Erythroblast (primary cell): ENCODE measurements at regions not wholly inside any gene's neighbourhood (a gene's known extent, or its start where the extent isn't known, plus 50 kb on each side); places are given as distances from the start of the nearest gene placed in this dataset.

Experiments
- GATA1 ChIP-seq: IDR thresholded peaks from 2 replicates; pipeline ENCODE4 v1.6.1; 2011; ENCODE audit warnings: low read depth, mild to moderate bottlenecking, control low read depth, low read length, moderate library complexity
- POLR2A ChIP-seq: IDR thresholded peaks from 2 replicates; pipeline ENCODE4 v1.6.1; 2011; ENCODE audit warnings: mild to moderate bottlenecking, low read length

DNA sequence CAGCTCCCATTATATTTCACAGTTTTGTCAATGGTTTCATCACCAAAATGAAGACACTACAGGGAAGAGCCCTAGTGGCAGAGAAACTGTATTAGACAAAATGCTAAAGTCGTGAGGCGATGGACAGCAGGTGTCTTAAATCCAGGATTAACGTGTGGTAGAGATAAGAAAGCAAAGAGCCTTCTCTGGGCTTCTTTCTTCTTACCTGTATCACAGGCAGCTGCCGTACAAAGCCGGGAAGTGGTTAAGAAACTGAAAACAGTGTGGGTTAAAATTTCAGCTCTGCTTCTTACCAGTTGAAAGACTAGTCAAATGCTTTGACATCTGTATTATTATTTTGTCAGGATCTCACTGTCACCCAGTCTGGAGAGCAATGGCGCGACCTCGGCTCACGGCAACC lies 98.2 kb upstream of the NUDT7 start:
- TF ChIP-seq POLR2A = no peak
- TF ChIP-seq GATA1 = no peak
